Neural crest cell (in vitro differentiated cells): ENCODE measurements at regions not wholly inside any gene's neighbourhood (a gene's known extent, or its start where the extent isn't known, plus 50 kb on each side); places are given as distances from the start of the nearest gene placed in this dataset.

Experiments used
- DNase-seq: peaks from one replicate; pipeline ENCODE4 v3.0.0; 2021; ENCODE audit warnings: low read depth, mixed read lengths, low spot score
- H3K27ac Mint-ChIP-seq: one replicate; pipeline ENCODE4 v1.8.0; 2021; ENCODE audit warnings: mild to moderate bottlenecking, mixed read lengths; ENCODE audit not compliant: unreplicated experiment
- H3K27me3 Mint-ChIP-seq: 2 replicates; pipeline ENCODE4 v1.8.0; 2021; ENCODE audit warnings: low read depth, mild to moderate bottlenecking, mixed read lengths
- H3K36me3 Mint-ChIP-seq: 2 replicates; pipeline ENCODE4 v1.8.0; 2021; ENCODE audit warnings: low read depth, mild to moderate bottlenecking, mixed read lengths
- H3K4me1 Mint-ChIP-seq: 2 replicates; pipeline ENCODE4 v1.8.0; 2021; ENCODE audit warnings: mixed read lengths
- H3K4me3 Mint-ChIP-seq: one replicate; pipeline ENCODE4 v1.8.0; 2021; ENCODE audit warnings: mild to moderate bottlenecking, mixed read lengths
- H3K9me3 Mint-ChIP-seq: 2 replicates; pipeline ENCODE4 v1.8.0; 2021; ENCODE audit warnings: mixed read lengths
- CTCF ChIP-seq: fragments of 200-600 bp; sonication (generic); conservative IDR thresholded peaks from 2 replicates; pipeline ENCODE4 v1.5.0; 2021; ENCODE audit warnings: antibody characterized with exemption, mild to moderate bottlenecking

GRCh38 chrX:109859651-109860050 is 126.6 kb upstream of the ACSL4 start:
- peaks cover 19% of the 10 kb centered on the region for H3K27me3 Mint-ChIP-seq
- no peak overlapping the region for H3K27ac Mint-ChIP-seq
- no peak overlapping the region for H3K4me3 Mint-ChIP-seq
- TF ChIP-seq CTCF, result no peak
- H3K36me3 Mint-ChIP-seq, result peaks cover 5% of the 10 kb centered on the region
- peaks cover 3% of the 10 kb centered on the region for H3K9me3 Mint-ChIP-seq
- DNase-seq, result no peak
- H3K4me1 Mint-ChIP-seq, result peaks cover 15% of the 10 kb centered on the region

GRCh38 chrX:109862433-109862832 is 129.4 kb upstream of the ACSL4 start:
- Mint-ChIP-seq H3K4me1 (no peaks in the 10 kb centered on the region), H3K27ac (no peak overlapping the region), H3K36me3 (no peaks in the 10 kb centered on the region), H3K9me3 (no peaks in the 10 kb centered on the region), H3K4me3 (no peak overlapping the region), H3K27me3 (peaks cover 16% of the 10 kb centered on the region)
- no peak for DNase-seq
- no peak for TF ChIP-seq CTCF

GRCh38 chrX:109863811-109864210 is 130.8 kb upstream of the ACSL4 start:
- no peak for TF ChIP-seq CTCF
- Mint-ChIP-seq H3K4me1 (no peaks in the 10 kb centered on the region), H3K9me3 (no peaks in the 10 kb centered on the region), H3K4me3 (no peak overlapping the region), H3K36me3 (no peaks in the 10 kb centered on the region), H3K27ac (peak overlapping the region; percentile 4), H3K27me3 (peaks cover 8% of the 10 kb centered on the region)
- DNase-seq, result no peak

- Mint-ChIP-seq H3K27ac (no peak overlapping the region), H3K36me3 (no peaks in the 10 kb centered on the region), H3K4me1 (no peaks in the 10 kb centered on the region), H3K4me3 (no peak overlapping the region), H3K27me3 (peaks cover 3% of the 10 kb centered on the region), H3K9me3 (no peaks in the 10 kb centered on the region)
- DNase-seq, result no peak
- no peak for TF ChIP-seq CTCF
Observed at GRCh38 chrX:109871121-109871888, 131.6 kb upstream of the TMEM164 start.

- DNase-seq, result no peak
- Mint-ChIP-seq H3K4me1 (no peaks in the 10 kb centered on the region), H3K4me3 (no peak overlapping the region), H3K27ac (no peak overlapping the region), H3K9me3 (no peaks in the 10 kb centered on the region), H3K36me3 (no peaks in the 10 kb centered on the region), H3K27me3 (peaks cover 2% of the 10 kb centered on the region)
- TF ChIP-seq CTCF, result no peak
Observed at GRCh38 chrX:109872021-109872732, 130.7 kb upstream of the TMEM164 start.
